Esophagus squamous epithelium (tissue), 4 donors: ENCODE measurements at regions not wholly inside any gene's neighbourhood (a gene's known extent, or its start where the extent isn't known, plus 50 kb on each side); places are given as distances from the start of the nearest gene placed in this dataset.

ENCODE experiments used
- POLR2A ChIP-seq, 4 donors: fragments of 450-650 bp; IDR thresholded peaks; one replicate each; pipeline ENCODE4 v1.6.1; 2017; ENCODE audit warnings: antibody characterized with exemption in 4 of 4, mild to moderate bottlenecking in 4 of 4, moderate library complexity in 3 of 4
- TF ChIP-seq, protein P1 (sequence below), 6 experiments: fragments of 450-650 bp in 4 of 6; fragments of 200-600 bp in 2 of 6; sonication (generic) in 2 of 6; IDR thresholded peaks; one replicate each; pipeline ENCODE4 v1.5.1; 2016 to 2019; ENCODE audit warnings: antibody characterized with exemption in 6 of 6, mild to moderate bottlenecking in 4 of 6, moderate library complexity in 4 of 6

DNA sequence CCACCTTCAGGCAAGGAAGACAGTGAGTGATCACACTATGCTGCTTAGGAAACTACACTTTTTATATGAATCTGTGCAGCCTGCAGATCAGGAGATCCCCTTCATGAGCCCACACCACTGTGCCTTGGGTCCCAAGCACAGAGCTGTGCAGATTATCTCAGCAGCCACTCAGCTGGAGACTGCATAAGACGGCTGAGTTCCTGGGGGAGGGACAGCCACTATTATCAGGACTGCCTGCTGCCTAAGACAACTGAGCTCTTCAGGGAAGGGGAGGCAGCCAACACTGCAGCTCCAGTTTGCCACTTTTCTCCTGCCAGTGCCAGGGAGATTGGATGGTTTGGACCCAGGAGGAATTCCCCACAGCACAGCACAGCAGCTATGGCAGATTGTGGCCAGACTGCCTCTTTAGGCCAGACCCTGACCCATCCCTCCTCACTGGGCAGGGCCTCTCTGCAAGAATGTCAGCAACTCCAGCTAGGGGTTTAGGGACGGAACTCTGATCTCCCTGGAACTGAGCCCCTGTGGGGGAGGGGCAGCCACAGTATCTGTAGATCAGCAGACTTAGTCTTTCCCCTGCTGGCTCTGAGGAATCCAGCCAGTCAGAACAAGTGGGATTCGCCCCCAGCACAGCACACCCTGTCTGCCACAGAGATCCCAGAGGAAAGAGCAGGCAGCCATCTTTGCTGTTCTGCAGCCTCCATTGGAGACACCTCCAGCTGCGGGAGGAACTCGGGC, 141.3 kb downstream of the KLHL28 start:
- TF ChIP-seq, protein P1, sequence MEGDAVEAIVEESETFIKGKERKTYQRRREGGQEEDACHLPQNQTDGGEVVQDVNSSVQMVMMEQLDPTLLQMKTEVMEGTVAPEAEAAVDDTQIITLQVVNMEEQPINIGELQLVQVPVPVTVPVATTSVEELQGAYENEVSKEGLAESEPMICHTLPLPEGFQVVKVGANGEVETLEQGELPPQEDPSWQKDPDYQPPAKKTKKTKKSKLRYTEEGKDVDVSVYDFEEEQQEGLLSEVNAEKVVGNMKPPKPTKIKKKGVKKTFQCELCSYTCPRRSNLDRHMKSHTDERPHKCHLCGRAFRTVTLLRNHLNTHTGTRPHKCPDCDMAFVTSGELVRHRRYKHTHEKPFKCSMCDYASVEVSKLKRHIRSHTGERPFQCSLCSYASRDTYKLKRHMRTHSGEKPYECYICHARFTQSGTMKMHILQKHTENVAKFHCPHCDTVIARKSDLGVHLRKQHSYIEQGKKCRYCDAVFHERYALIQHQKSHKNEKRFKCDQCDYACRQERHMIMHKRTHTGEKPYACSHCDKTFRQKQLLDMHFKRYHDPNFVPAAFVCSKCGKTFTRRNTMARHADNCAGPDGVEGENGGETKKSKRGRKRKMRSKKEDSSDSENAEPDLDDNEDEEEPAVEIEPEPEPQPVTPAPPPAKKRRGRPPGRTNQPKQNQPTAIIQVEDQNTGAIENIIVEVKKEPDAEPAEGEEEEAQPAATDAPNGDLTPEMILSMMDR (IDR thresholded peaks at IDR 0.05) = no peak
- TF ChIP-seq POLR2A (IDR thresholded peaks at IDR 0.05) = no peak
